Activated T-cell treated with anti-CD3 and anti-CD28 coated beads, Interleukin-2, amount 50 U/mL, for 4 hours (primary cell): ENCODE measurements at regions not wholly inside any gene's neighbourhood (a gene's known extent, or its start where the extent isn't known, plus 50 kb on each side); places are given as distances from the start of the nearest gene placed in this dataset.
"Not testable (repeated sequence)": the region's sequence is repeated elsewhere in the genome, so short reads cannot be mapped to it uniquely, and the experiment has no call there.

ENCODE experiments used
- ATAC-seq, 2 donors: fragments of 200-7000 bp; cut with Tn5 transposase; one replicate each; pipeline ENCODE4 v1.10.0; 2021
- DNase-seq: peaks from one replicate; pipeline ENCODE4 v3.0.0-alpha.2; 2020
- H3K27me3 Mint-ChIP-seq: one replicate; pipeline ENCODE4 v1.8.0; 2021; ENCODE audit warnings: low read depth, mixed read lengths
- H3K36me3 Mint-ChIP-seq: one replicate; pipeline ENCODE4 v1.8.0; 2022; ENCODE audit warnings: mixed read lengths; ENCODE audit not compliant: insufficient read depth
- H3K4me1 Mint-ChIP-seq: one replicate; pipeline ENCODE4 v1.8.0; 2021; ENCODE audit warnings: low read depth, mixed read lengths
- H3K4me3 Mint-ChIP-seq: one replicate; pipeline ENCODE4 v1.8.0; 2021; ENCODE audit warnings: mild to moderate bottlenecking, moderate library complexity, mixed read lengths
- H3K9me3 Mint-ChIP-seq: one replicate; pipeline ENCODE4 v1.8.0; 2021; ENCODE audit warnings: mixed read lengths

- ATAC-seq (peak; percentile 54 to 69), DNase-seq (no peak)
- H3K4me3 Mint-ChIP-seq = no peak overlapping the region
- H3K9me3 Mint-ChIP-seq = no peaks in the 10 kb centered on the region
- H3K4me1 Mint-ChIP-seq = no peaks in the 10 kb centered on the region
- no peaks in the 10 kb centered on the region for H3K36me3 Mint-ChIP-seq
- H3K27me3 Mint-ChIP-seq = peaks cover 10% of the 10 kb centered on the region
Measured at GRCh38 chr5:5886812-5887486, 464.5 kb downstream of the ICE1 start.

GRCh38 chr5:5886353-5886752 is 463.9 kb downstream of the ICE1 start:
- Mint-ChIP-seq H3K4me1 (no peaks in the 10 kb centered on the region), H3K36me3 (no peaks in the 10 kb centered on the region), H3K4me3 (no peak overlapping the region), H3K9me3 (no peaks in the 10 kb centered on the region), H3K27me3 (peaks cover 10% of the 10 kb centered on the region)
- no peak for DNase-seq
- ATAC-seq = no peak

- Mint-ChIP-seq H3K4me1 (no peaks in the 10 kb centered on the region), H3K36me3 (no peaks in the 10 kb centered on the region), H3K4me3 (no peak overlapping the region), H3K27me3 (peaks cover 10% of the 10 kb centered on the region), H3K9me3 (no peaks in the 10 kb centered on the region)
- ATAC-seq (no peak), DNase-seq (no peak)
Measured at GRCh38 chr5:5885782-5886181, 463.3 kb downstream of the ICE1 start.

- DNase-seq (no peak), ATAC-seq (no peak)
- Mint-ChIP-seq H3K9me3 (no peaks in the 10 kb centered on the region), H3K4me3 (no peak overlapping the region), H3K36me3 (no peaks in the 10 kb centered on the region), H3K27me3 (peaks cover 15% of the 10 kb centered on the region), H3K4me1 (no peaks in the 10 kb centered on the region)
Measured at GRCh38 chr5:5884593-5884992, 462.1 kb downstream of the ICE1 start.

GRCh38 chr5:5883562-5883961 is 461.1 kb downstream of the ICE1 start:
- Mint-ChIP-seq H3K27me3 (peaks cover 22% of the 10 kb centered on the region), H3K36me3 (no peaks in the 10 kb centered on the region), H3K9me3 (no peaks in the 10 kb centered on the region), H3K4me3 (no peak overlapping the region), H3K4me1 (no peaks in the 10 kb centered on the region)
- no peak for DNase-seq
- ATAC-seq = no peak

- no peaks in the 10 kb centered on the region for H3K4me1 Mint-ChIP-seq
- no peaks in the 10 kb centered on the region for H3K9me3 Mint-ChIP-seq
- H3K36me3 Mint-ChIP-seq = no peaks in the 10 kb centered on the region
- no peak for DNase-seq
- no peak overlapping the region for H3K4me3 Mint-ChIP-seq
- peaks cover 23% of the 10 kb centered on the region for H3K27me3 Mint-ChIP-seq
- no peak for ATAC-seq
Measured at GRCh38 chr5:5883146-5883545, 460.7 kb downstream of the ICE1 start.

- no peak overlapping the region for H3K4me3 Mint-ChIP-seq
- no peaks in the 10 kb centered on the region for H3K4me1 Mint-ChIP-seq
- no peak for ATAC-seq
- no peak for DNase-seq
- no peaks in the 10 kb centered on the region for H3K9me3 Mint-ChIP-seq
- H3K27me3 Mint-ChIP-seq = peaks cover 25% of the 10 kb centered on the region
- no peaks in the 10 kb centered on the region for H3K36me3 Mint-ChIP-seq
Measured at GRCh38 chr5:5882706-5883105, 460.2 kb downstream of the ICE1 start.

GRCh38 chr5:5881294-5881693 is 458.8 kb downstream of the ICE1 start:
- no peak overlapping the region for H3K4me3 Mint-ChIP-seq
- ATAC-seq = no peak
- peaks cover 30% of the 10 kb centered on the region for H3K27me3 Mint-ChIP-seq
- no peaks in the 10 kb centered on the region for H3K9me3 Mint-ChIP-seq
- DNase-seq = no peak
- H3K4me1 Mint-ChIP-seq = no peaks in the 10 kb centered on the region
- no peaks in the 10 kb centered on the region for H3K36me3 Mint-ChIP-seq

GRCh38 chr5:5880077-5880763 is 457.7 kb downstream of the ICE1 start:
- DNase-seq (no peak), ATAC-seq (no peak)
- no peaks in the 10 kb centered on the region for H3K4me1 Mint-ChIP-seq
- H3K36me3 Mint-ChIP-seq = no peaks in the 10 kb centered on the region
- H3K4me3 Mint-ChIP-seq = no peak overlapping the region
- no peaks in the 10 kb centered on the region for H3K9me3 Mint-ChIP-seq
- peaks cover 27% of the 10 kb centered on the region for H3K27me3 Mint-ChIP-seq

GRCh38 chr5:5857396-5857795 is 434.9 kb downstream of the ICE1 start:
- H3K4me1 Mint-ChIP-seq = no peaks in the 10 kb centered on the region
- H3K4me3 Mint-ChIP-seq = no peak overlapping the region
- H3K36me3 Mint-ChIP-seq = no peaks in the 10 kb centered on the region

GRCh38 chr5:5854087-5854486 is 431.6 kb downstream of the ICE1 start:
- Mint-ChIP-seq H3K4me1 (no peaks in the 10 kb centered on the region), H3K9me3 (no peaks in the 10 kb centered on the region), H3K4me3 (no peak overlapping the region), H3K27me3 (peaks cover 2% of the 10 kb centered on the region), H3K36me3 (no peaks in the 10 kb centered on the region)
- no peak for ATAC-seq
- no peak for DNase-seq

More at GRCh38 chr5:5857396-5857795, 434.9 kb downstream of the ICE1 start:
- Mint-ChIP-seq H3K27me3 (peaks cover 2% of the 10 kb centered on the region), H3K9me3 (no peaks in the 10 kb centered on the region)
- no peak for ATAC-seq
- no peak for DNase-seq

- no peaks in the 10 kb centered on the region for H3K4me1 Mint-ChIP-seq
- H3K36me3 Mint-ChIP-seq = no peaks in the 10 kb centered on the region
- H3K27me3 Mint-ChIP-seq = peaks cover 2% of the 10 kb centered on the region
- H3K9me3 Mint-ChIP-seq = no peaks in the 10 kb centered on the region
- DNase-seq (no peak), ATAC-seq (no peak)
- no peak overlapping the region for H3K4me3 Mint-ChIP-seq
Measured at GRCh38 chr5:5838493-5838892, 416.0 kb downstream of the ICE1 start.

- not testable (repeated sequence) for H3K4me1 Mint-ChIP-seq, H3K9me3 Mint-ChIP-seq, H3K36me3 Mint-ChIP-seq, H3K4me3 Mint-ChIP-seq, H3K27me3 Mint-ChIP-seq, ATAC-seq, DNase-seq
Measured at GRCh38 chr5:5831622-5832021, 409.1 kb downstream of the ICE1 start.

GRCh38 chr5:5828619-5829018 is 406.1 kb downstream of the ICE1 start:
- no peak overlapping the region for H3K4me3 Mint-ChIP-seq

GRCh38 chr5:5826911-5827310 is 404.4 kb downstream of the ICE1 start:
- H3K4me1 Mint-ChIP-seq = no peaks in the 10 kb centered on the region
- DNase-seq (no peak), ATAC-seq (no peak)
- H3K9me3 Mint-ChIP-seq = no peaks in the 10 kb centered on the region
- H3K4me3 Mint-ChIP-seq = no peak overlapping the region
- H3K27me3 Mint-ChIP-seq = peaks cover 2% of the 10 kb centered on the region
- no peaks in the 10 kb centered on the region for H3K36me3 Mint-ChIP-seq

More at GRCh38 chr5:5828619-5829018, 406.1 kb downstream of the ICE1 start:
- Mint-ChIP-seq H3K36me3 (no peaks in the 10 kb centered on the region), H3K27me3 (peaks cover 2% of the 10 kb centered on the region), H3K9me3 (no peaks in the 10 kb centered on the region), H3K4me1 (no peaks in the 10 kb centered on the region)
- no peak for DNase-seq
- no peak for ATAC-seq
